Activated CD4-positive, alpha-beta memory T cell treated with anti-CD3 and anti-CD28 coated beads, Interleukin-2, amount 10 ng/mL, durations not matched to agents 7 days and 5 days (primary cell): ENCODE measurements at regions not wholly inside any gene's neighbourhood (a gene's known extent, or its start where the extent isn't known, plus 50 kb on each side); places are given as distances from the start of the nearest gene placed in this dataset.
"Not testable (repeated sequence)": the region's sequence is repeated elsewhere in the genome, so short reads cannot be mapped to it uniquely, and the experiment has no call there.

Experiments used
- CTCF ChIA-PET: fragments of 350-600 bp; sonication (Branson Sonifier 250); formaldehyde crosslinking; loops from one replicate; lab custom pipeline; 2021; ENCODE audit warnings: antibody characterized with exemption, inconsistent platforms; lab: Charles Lee
- POLR2A ChIA-PET: fragments of 350-600 bp; sonication (Branson Sonifier 250); formaldehyde crosslinking; loops from one replicate; lab custom pipeline; 2021; ENCODE audit warnings: antibody characterized with exemption; lab: Charles Lee
- DNase-seq: peaks from one replicate; pipeline ENCODE4 v3.0.0-alpha.2; 2020
- H3K27ac Mint-ChIP-seq: one replicate; pipeline ENCODE4 v1.8.0; 2021; ENCODE audit warnings: mild to moderate bottlenecking, mixed read lengths
- H3K27me3 Mint-ChIP-seq: one replicate; pipeline ENCODE4 v1.8.0; 2021; ENCODE audit warnings: mixed read lengths
- H3K36me3 Mint-ChIP-seq: one replicate; pipeline ENCODE4 v1.8.0; 2021; ENCODE audit warnings: low read depth, mixed read lengths
- H3K4me1 Mint-ChIP-seq: one replicate; pipeline ENCODE4 v1.8.0; 2021; ENCODE audit warnings: mixed read lengths
- H3K4me3 Mint-ChIP-seq: one replicate; pipeline ENCODE4 v1.8.0; 2021; ENCODE audit warnings: mild to moderate bottlenecking, mixed read lengths
- H3K9me3 Mint-ChIP-seq: one replicate; pipeline ENCODE4 v1.8.0; 2021; ENCODE audit warnings: mixed read lengths

DNA sequence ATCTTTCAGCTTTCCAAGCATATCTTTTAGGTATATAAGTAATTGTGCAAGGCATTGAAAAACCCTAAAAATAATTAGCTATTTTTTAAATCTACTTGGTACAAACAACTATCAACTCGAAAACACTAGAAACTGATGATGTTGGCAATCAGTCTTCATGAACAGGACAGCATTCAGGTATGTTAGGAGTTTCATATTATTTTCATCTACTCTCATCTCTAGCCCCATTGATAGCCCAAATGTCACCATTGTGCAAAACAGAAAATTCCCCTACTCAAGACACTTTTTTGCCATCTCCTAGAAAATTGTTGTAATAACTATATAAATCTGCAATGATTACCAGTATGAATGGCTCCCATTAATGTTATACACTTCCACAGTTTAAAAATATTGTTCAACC is 144.5 kb upstream of the KRAS start:
- no peak overlapping the region for H3K27ac Mint-ChIP-seq
- peaks cover 5% of the 10 kb centered on the region for H3K9me3 Mint-ChIP-seq
- no peak for DNase-seq
- ChIA-PET POLR2A (no interaction called here), CTCF (no interaction called here)
- H3K27me3 Mint-ChIP-seq: peaks cover 28% of the 10 kb centered on the region
- H3K36me3 Mint-ChIP-seq: no peaks in the 10 kb centered on the region
- H3K4me1 Mint-ChIP-seq: no peaks in the 10 kb centered on the region
- no peak overlapping the region for H3K4me3 Mint-ChIP-seq

DNA sequence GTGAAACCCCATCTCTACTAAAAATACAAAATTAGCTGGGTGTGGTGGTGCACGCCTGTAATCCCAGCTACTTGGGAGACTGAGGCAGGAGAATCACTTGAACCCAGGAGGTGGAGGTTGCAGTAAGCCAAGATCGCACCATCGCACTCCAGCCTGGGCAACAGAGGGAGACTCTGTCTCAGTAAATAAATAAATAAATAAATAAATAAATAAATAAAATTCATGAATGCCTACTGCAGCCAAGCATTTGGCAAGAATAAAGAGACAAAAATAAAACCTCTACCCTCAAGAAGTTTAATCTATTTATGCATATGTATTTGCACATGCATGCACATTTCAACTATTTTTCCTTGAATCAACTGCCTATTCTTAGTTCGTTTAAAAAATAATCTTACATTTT is 144.0 kb upstream of the KRAS start:
- DNase-seq, CTCF ChIA-PET, POLR2A ChIA-PET, H3K27ac Mint-ChIP-seq, H3K4me1 Mint-ChIP-seq, H3K36me3 Mint-ChIP-seq, H3K9me3 Mint-ChIP-seq, H3K4me3 Mint-ChIP-seq: not testable (repeated sequence)
- peaks cover 26% of the 10 kb centered on the region for H3K27me3 Mint-ChIP-seq

DNA sequence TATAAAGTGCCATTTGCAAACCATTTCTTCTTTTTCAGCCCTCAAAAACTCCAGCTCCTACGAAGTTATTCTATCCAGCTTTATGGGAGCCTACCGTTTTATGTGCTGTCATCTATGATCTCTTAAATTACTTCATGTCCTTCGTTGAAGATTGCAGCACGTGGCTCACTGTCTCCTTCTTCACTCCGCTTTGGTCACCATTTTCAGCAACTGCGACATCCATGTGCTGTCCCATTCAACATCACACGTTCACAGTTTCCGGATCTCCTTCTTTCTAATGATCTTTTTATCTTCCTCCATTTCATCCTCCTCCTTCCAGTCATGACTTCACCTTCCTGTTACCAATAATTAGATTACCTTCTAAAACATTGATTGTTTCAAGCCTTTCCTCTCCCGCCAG is 143.3 kb upstream of the KRAS start:
- no peak overlapping the region for H3K4me3 Mint-ChIP-seq
- H3K27me3 Mint-ChIP-seq: peaks cover 25% of the 10 kb centered on the region
- CTCF ChIA-PET: no interaction called here
- DNase-seq: no peak
- peaks cover under 1% of the 10 kb centered on the region for H3K36me3 Mint-ChIP-seq
- peaks cover under 1% of the 10 kb centered on the region for H3K4me1 Mint-ChIP-seq
- H3K9me3 Mint-ChIP-seq: no peaks in the 10 kb centered on the region
- H3K27ac Mint-ChIP-seq: no peak overlapping the region
- POLR2A ChIA-PET: no interaction called here

DNA sequence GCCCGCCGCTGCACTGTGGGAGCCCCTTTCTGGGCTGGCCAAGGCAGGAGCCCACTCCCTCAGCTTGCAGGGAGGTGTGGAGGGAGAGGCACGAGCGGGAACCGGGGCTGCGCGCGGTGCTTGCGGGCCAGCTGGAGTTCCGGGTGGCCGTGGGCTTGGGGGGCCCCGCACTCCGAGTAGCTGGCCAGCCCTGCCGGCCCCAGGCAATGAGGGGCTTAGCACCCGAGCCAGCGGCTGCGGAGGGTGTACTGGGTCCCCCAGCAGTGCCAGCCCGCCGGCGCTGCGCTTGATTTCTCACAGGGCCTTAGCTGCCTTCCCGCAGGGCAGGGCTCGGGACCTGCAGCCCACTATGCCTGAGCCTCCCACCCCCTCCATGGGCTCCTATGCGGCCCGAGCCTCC is 140.6 kb upstream of the KRAS start:
- Mint-ChIP-seq H3K4me1 (peaks cover 24% of the 10 kb centered on the region), H3K27me3 (peaks cover 15% of the 10 kb centered on the region)
- CTCF ChIA-PET, H3K4me3 Mint-ChIP-seq, H3K27ac Mint-ChIP-seq, H3K9me3 Mint-ChIP-seq, POLR2A ChIA-PET, H3K36me3 Mint-ChIP-seq, DNase-seq: not testable (repeated sequence)

DNA sequence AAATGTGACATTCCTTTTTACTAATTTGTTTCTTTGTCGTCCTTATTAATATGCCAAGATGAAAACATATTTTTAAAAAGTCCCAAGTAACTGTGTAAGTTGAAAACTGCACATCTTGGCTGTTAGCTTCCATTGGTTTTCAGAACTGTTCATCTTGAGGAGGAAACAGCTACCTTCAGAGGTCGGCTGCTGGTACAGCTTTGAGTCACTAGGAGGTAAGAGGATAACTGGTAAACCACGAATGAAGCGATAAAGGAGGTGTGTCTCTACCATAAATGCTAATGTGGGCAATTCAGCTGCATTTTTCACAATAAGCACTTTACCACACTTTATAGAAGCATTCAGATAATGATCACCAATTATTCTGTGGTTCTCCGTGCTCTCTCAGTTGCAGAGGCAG is 137.5 kb upstream of the KRAS start:
- peaks cover 47% of the 10 kb centered on the region for H3K4me1 Mint-ChIP-seq
- peak; percentile 77 for DNase-seq
- H3K9me3 Mint-ChIP-seq: no peaks in the 10 kb centered on the region
- ChIA-PET POLR2A (interaction anchor here (0.7 to 1.6 kb wide), 15 partner anchors 41 to 486 kb away, joined by 3 to 8 read pairs (median 4); partner anchors contain the start of genes DNAI7 and ETFRF1), CTCF (interaction anchor here (0.7 to 2.5 kb wide), 23 partner anchors 11 to 485 kb away, joined by 3 to 16 read pairs (median 3); partner anchors contain the start of genes DNAI7 and ETFRF1)
- H3K27ac Mint-ChIP-seq: peak overlapping the region; percentile 99
- H3K4me3 Mint-ChIP-seq: peak overlapping the region; percentile 66
- peaks cover 8% of the 10 kb centered on the region for H3K27me3 Mint-ChIP-seq
- H3K36me3 Mint-ChIP-seq: peaks cover 19% of the 10 kb centered on the region

DNA sequence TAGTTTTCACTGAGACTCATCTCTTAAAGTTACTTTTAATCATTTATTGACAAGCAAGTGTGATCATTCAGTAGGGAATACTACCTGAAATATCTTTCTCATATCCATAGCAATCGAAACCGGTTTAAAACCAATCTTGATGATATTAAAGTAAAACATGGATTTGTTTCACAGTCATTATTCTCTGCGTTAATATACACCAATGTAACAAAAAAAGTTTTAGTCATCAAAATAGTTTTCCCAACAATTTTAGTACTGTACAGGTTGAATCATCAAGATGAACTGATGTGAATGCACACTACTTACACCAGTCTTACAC is 137.0 kb upstream of the KRAS start:
- no peaks in the 10 kb centered on the region for H3K9me3 Mint-ChIP-seq
- peaks cover 52% of the 10 kb centered on the region for H3K4me1 Mint-ChIP-seq
- peak overlapping the region; percentile 99 for H3K27ac Mint-ChIP-seq
- H3K4me3 Mint-ChIP-seq: peak overlapping the region; percentile 91
- DNase-seq: no peak
- ChIA-PET POLR2A (interaction anchor here (0.7 to 1.6 kb wide), 19 partner anchors 41 to 485 kb away, joined by 3 to 8 read pairs (median 3); partner anchors contain the start of genes DNAI7 and ETFRF1), CTCF (interaction anchor here (0.7 to 2.5 kb wide), 27 partner anchors 12 to 484 kb away, joined by 3 to 16 read pairs (median 3); partner anchors contain the start of genes DNAI7 and ETFRF1)
- peaks cover 23% of the 10 kb centered on the region for H3K36me3 Mint-ChIP-seq
- peaks cover 4% of the 10 kb centered on the region for H3K27me3 Mint-ChIP-seq

DNA sequence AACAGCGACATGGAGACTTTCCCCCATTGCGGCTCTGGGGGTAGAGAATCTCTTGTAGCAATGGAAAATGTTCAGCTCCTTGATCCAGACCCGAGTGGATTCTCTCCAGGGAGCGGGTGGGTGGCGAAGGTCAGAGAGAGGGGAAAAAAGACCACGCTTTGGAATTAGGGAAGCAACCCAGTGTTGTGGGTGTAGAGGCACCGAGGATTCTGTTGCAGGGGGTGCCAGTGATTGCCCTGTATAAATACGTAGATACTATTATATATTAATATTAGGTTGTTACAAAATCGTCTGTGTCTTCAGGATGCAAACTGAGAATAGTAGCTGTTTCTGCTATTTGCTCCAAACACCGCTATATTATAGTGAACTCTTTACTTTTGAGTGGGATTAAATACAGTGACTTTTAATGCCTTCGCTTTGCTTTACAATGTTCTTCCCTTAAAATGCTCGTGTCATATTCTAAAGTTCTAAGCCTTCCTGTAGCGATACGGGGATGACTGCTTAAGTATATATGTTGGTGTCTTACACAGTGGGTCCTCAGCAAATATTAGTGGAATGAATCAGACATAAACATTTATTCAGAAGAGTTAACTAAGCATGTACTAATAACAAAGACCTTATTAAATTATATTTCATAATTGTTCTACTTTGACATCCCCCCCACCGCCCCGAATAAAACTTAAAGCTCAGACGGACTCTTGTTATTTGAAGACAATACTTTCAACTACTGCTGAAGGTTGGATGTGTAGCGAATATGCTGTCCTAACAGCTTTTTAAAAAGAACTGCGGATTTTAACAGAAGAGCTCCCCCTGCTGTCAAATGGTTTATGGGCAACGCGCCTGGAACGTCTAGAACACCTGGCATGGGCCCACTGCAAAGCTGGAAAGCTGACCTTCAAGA is 136.4 kb upstream of the KRAS start:
- peaks cover 58% of the 10 kb centered on the region for H3K4me1 Mint-ChIP-seq
- CTCF ChIA-PET: interaction anchor here (0.7 to 2.5 kb wide), 25 partner anchors 12 to 484 kb away, joined by 3 to 16 read pairs (median 3); partner anchors contain the start of genes DNAI7 and ETFRF1
- H3K9me3 Mint-ChIP-seq: no peaks in the 10 kb centered on the region
- peak; percentile 81 for DNase-seq
- peaks cover 28% of the 10 kb centered on the region for H3K36me3 Mint-ChIP-seq
- H3K27ac Mint-ChIP-seq: peak overlapping the region; percentile 99
- peak overlapping the region; percentile 91 for H3K4me3 Mint-ChIP-seq
- peaks cover 2% of the 10 kb centered on the region for H3K27me3 Mint-ChIP-seq
- POLR2A ChIA-PET: interaction anchor here (0.7 to 1.6 kb wide), 18 partner anchors 49 to 484 kb away, joined by 3 to 8 read pairs (median 4); partner anchors contain the start of genes DNAI7 and ETFRF1

DNA sequence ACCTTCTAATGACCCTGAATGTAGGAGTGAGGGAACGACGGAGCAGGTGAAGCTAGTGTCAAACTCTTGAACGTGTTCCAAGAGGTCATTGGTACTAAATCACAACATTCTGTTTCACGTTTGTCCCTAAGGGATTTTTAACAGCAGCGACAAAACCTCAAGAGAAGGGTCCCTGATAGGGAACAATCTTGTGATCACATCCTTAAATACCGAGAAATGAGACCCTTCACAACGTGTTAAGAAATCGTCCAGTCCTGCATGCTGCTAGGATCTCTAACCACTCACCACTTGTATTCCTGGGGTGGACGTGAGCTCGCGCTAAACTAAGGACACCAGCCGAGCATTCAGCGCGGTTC is 134.1 kb upstream of the KRAS start:
- Mint-ChIP-seq H3K4me1 (peaks cover 67% of the 10 kb centered on the region), H3K4me3 (peak overlapping the region; percentile 91), H3K36me3 (peaks cover 31% of the 10 kb centered on the region), H3K27ac (peak overlapping the region; percentile 99), H3K9me3 (no peaks in the 10 kb centered on the region), H3K27me3 (peaks cover 1% of the 10 kb centered on the region)
- ChIA-PET CTCF (interaction anchor here (1.5 to 2.0 kb wide), 2 partner anchors 20 to 134 kb away, joined by 7 to 8 read pairs; partner anchors contain the start of gene KRAS), POLR2A (interaction anchor here (0.7 to 1.1 kb wide), 6 partner anchors 12 to 483 kb away, joined by 3 to 6 read pairs (median 3); no protein-coding TSS in a partner anchor)
- DNase-seq: no peak

DNA sequence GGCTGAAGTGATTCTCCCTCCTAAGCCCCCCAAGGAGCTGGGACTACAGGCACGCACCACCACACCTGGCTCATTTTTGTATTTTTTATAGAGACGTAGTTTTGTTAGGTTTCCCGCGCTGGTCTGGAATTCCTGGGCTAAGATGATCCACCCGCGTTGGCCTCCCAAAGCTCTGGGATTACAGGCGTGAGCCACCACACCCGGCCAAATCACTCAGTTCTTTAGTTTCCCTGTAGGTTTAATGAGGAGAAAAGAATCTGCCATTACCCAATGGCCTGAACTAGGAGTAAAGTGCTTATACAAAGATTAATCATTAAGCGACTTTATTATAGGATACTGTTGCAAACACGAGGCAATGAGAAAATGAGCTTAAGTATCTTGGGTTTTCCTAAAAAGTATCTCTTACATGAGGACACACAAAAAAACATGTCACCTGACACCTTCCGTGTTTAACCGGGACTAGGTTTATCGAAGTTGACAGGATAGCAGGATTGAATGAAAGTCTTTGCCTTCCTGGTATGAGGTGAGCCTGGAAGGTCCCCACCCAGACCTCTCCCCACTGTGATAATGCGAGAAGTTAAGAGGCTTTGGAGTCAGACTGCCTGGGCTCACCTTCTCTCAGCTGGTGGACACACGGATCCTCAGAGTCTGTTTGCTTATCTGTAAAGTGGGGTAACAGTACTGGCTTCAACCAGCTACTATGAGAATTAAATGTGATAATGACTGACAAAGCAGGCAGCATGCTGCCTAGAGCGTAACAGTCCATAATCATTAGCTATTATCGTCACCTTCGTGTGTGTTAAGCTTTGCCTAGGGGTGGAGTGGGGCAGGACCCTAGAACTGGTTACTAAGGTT is 133.5 kb upstream of the KRAS start:
- DNase-seq: no peak
- Mint-ChIP-seq H3K27me3 (no peaks in the 10 kb centered on the region), H3K36me3 (peaks cover 32% of the 10 kb centered on the region), H3K27ac (peak overlapping the region; percentile 99), H3K4me1 (peaks cover 68% of the 10 kb centered on the region), H3K4me3 (peak overlapping the region; percentile 91), H3K9me3 (no peaks in the 10 kb centered on the region)
- POLR2A ChIA-PET: interaction anchor here (0.7 to 1.5 kb wide), 8 partner anchors 12 to 483 kb away, joined by 3 to 6 read pairs (median 3); partner anchors contain the start of gene KRAS
- CTCF ChIA-PET: interaction anchor here (1.5 to 2.0 kb wide), 2 partner anchors 19 to 133 kb away, joined by 7 to 8 read pairs; partner anchors contain the start of gene KRAS

DNA sequence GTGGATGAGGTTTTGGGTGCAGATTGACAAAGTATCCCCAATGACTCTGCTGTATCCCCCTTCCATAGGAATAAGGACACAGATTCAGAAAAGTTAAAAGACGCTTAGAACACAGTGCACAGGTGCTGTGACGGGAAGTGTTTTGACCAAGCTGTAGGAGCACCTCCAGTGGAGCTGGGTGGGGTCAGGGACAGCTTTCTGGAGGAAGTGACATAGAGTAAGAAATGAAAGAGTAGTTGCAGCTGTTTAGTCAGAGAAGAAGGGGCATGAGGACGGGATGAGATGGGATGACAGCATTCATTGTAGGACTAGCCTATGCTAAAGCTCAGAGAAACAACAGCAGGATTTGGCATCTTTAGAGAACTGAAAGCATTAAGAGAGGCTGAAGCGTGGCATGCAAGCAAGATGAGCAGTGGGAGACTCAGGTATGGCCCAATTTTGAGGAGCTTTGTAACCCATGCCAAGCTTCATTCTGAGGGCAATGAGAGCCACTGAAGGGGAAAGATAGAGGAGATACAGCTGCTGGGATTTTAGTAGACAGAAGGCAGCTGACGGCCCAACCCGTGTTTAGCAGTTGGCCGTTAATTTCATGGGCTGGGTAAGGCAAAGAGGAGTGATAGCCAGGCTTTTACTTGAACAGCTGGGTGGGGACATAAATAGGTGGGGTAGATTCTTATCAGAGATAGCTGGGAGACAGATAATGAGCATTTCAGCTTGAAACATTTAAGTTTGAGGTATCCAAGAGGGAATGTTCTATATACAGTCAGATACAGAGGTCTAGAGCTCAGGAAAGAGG is 131.8 kb upstream of the KRAS start:
- ChIA-PET CTCF (interaction anchor here (1.0 to 1.8 kb wide), 6 partner anchors 8 to 227 kb away, joined by 3 to 10 read pairs (median 4); no protein-coding TSS in a partner anchor), POLR2A (interaction anchor here (0.8 to 1.5 kb wide), 5 partner anchors 11 to 228 kb away, joined by 3 to 6 read pairs (median 4); partner anchors contain the start of gene KRAS)
- Mint-ChIP-seq H3K4me1 (peaks cover 63% of the 10 kb centered on the region), H3K4me3 (peak overlapping the region; percentile 72), H3K27me3 (no peaks in the 10 kb centered on the region), H3K27ac (peak overlapping the region; percentile 85), H3K36me3 (peaks cover 26% of the 10 kb centered on the region), H3K9me3 (no peaks in the 10 kb centered on the region)
- DNase-seq: peak; percentile 31

DNA sequence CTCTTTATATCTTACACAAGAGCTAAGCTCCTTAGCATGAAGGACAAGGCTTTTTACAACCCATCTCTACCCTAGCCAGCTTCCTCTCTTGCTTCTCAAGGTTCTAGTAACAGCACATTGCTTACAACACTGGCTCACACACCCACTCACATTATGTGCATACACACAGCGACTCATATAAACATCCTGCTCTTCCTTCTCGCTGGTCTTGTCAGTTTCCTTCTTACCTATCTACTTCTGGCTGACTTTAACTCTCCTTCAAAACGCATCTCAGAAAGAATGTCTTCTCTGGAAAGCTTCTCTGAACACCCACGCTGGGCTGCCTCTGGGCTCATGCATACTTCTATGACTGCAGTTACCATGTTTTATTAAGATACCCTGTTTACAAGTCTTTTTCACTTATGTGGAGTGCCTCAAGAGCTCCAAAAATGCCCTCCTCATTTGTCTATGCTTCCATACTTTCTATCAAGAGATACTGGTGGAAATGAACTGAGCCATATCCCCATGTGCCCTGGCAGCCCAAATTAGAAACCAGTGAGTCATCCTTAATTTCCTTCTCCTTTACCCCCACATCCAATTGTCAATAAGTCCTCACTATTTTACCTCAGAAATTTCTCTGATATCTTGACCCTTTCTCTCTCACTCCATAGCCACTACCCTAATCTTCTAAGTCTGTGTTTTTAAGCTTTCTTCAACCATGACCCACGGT is 126.9 kb upstream of the KRAS start:
- Mint-ChIP-seq H3K4me1 (peaks cover 57% of the 10 kb centered on the region), H3K4me3 (no peak overlapping the region), H3K9me3 (no peaks in the 10 kb centered on the region)

More for the DNA sequence above, 126.9 kb upstream of the KRAS start:
- ChIA-PET CTCF (interaction anchor here (0.8 to 1.1 kb wide), 2 partner anchors 136 to 168 kb away, joined by 3 to 5 read pairs; no protein-coding TSS in a partner anchor), POLR2A (interaction anchor here (1.0 to 4.4 kb wide), 4 partner anchors 10 to 325 kb away, joined by 3 to 31 read pairs (median 3); partner anchors contain the start of gene KRAS)
- Mint-ChIP-seq H3K27me3 (no peaks in the 10 kb centered on the region), H3K36me3 (peaks cover 9% of the 10 kb centered on the region), H3K27ac (peak overlapping the region; percentile 51)
- peak; percentile 51 for DNase-seq
